ENCODE measurements at regions not wholly inside any gene's neighbourhood (a gene's known extent, or its start where the extent isn't known, plus 50 kb on each side); places are given as distances from the start of the nearest gene placed in this dataset.
A peak's percentile ranks its signal among the peaks of the same experiment; 100 is the strongest.

DNA sequence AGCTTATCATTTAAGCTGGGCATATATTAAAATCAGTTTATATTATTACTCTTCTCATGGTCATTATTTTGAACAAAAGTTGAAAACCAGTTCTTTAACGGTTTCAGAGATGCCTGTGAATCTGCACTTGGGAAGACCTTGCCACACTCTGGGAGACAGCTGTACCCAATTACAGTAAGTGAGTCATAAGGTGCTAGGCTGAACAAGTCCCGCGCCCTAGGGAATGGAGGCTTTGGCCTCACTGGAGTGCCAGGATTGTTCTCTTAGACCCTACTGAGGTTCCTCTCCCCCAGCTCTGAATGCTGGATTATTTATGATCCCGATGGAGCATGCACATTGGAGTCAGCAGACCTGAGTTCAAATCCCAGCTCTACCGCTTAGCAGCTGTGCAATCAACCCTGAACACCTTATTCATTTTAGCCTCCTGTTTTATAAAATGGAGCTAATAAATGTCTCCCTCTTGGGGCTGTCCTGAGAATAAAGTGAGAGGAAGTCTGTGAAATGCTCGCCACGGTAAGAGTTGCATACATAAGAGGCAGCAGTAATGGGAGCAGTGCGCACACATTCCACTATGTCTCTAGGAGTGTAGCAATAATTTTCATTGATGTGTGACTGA, 266.2 kb downstream of the FOXD2 start:
- Histone ChIP-seq H3K27ac (peak overlapping the region; percentile 54 to 75), H3K36me3 (no peaks in the 10 kb centered on the region), H3K4me1 (peaks cover 0 to 33% (median 26%) of the 10 kb centered on the region in 4 donors), H3K4me3 (no peak overlapping the region), H3K27me3 (no peaks in the 10 kb centered on the region), H3K9me3 (no peaks in the 10 kb centered on the region)
- TF ChIP-seq, protein P1, sequence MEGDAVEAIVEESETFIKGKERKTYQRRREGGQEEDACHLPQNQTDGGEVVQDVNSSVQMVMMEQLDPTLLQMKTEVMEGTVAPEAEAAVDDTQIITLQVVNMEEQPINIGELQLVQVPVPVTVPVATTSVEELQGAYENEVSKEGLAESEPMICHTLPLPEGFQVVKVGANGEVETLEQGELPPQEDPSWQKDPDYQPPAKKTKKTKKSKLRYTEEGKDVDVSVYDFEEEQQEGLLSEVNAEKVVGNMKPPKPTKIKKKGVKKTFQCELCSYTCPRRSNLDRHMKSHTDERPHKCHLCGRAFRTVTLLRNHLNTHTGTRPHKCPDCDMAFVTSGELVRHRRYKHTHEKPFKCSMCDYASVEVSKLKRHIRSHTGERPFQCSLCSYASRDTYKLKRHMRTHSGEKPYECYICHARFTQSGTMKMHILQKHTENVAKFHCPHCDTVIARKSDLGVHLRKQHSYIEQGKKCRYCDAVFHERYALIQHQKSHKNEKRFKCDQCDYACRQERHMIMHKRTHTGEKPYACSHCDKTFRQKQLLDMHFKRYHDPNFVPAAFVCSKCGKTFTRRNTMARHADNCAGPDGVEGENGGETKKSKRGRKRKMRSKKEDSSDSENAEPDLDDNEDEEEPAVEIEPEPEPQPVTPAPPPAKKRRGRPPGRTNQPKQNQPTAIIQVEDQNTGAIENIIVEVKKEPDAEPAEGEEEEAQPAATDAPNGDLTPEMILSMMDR (IDR thresholded peaks at IDR 0.05): peak; percentile 37 to 56
- DNase-seq: peak in 1 of 2 donors; percentile 24
- intact Hi-C loops (cut with DNase I; ENCODE audit: low total_unique reads): no loop called here

DNA sequence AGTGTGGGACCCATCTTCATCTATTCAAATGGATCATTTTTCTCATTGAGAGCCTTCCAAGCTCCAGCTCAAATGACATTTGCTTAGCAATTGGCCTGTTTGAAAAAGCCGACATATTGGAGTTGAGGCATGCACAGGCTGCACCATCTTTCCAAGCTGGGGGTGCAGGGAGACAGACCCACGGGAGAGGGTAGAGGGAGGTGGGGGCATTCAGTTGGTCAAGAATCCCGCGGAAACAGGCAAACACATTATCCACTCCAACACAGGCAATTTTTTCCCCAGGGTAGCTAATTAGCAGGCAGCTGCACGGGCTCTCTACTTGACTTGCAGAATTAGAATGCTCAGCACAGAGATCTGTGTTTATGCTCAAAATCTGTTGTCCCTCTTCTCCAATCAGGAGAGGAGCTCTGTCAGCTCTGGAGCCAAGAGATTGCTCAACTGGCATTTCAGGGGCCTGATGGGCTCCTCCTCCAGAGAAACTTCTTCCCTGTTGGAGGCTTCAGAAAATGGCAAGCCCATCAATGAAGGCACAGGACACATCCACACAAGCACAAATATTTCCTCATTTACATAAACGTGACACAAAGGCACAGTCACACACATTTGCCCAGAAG, 267.8 kb downstream of the FOXD2 start:
- no peak for DNase-seq
- TF ChIP-seq, protein P1 (IDR thresholded peaks at IDR 0.05): no peak
- no peak overlapping the region for H3K4me3 ChIP-seq
- intact Hi-C loops (cut with DNase I; ENCODE audit: low total_unique reads): loop anchor here (5.0 kb wide), 2 partner anchors 178 to 198 kb away; no protein-coding TSS in a partner anchor
- H3K27me3 ChIP-seq: no peaks in the 10 kb centered on the region
- peaks cover 0 to 48% (median 40%) of the 10 kb centered on the region in 4 donors for H3K4me1 ChIP-seq
- no peaks in the 10 kb centered on the region for H3K9me3 ChIP-seq
- H3K36me3 ChIP-seq: no peaks in the 10 kb centered on the region
- peak overlapping the region in 1 of 2 donors; percentile 75 for H3K27ac ChIP-seq

DNA sequence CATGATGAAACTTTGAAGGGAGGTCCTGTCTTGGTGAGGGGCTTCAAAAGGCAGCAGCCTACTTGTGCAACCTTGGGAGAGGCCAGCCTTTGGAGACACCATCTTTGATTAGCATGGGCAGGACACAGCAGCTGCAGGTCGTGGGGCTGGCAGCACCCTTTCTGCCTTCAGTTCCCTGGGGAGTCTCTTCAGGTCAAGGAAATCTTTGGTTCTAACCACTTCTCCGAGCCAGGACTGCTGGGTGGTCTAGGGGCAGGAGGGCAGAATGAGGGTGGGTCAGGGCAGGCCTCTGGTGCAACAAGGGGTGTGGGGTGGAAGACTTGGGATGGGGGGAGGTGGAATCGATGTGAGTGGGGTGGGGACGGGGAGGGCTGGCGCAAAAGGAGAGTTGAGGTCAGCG, 269.7 kb downstream of the FOXD2 start:
- Histone ChIP-seq H3K27me3 (peaks cover 0 to 18% of the 10 kb centered on the region in 2 donors), H3K9me3 (no peaks in the 10 kb centered on the region), H3K36me3 (no peaks in the 10 kb centered on the region), H3K4me1 (peaks cover 0 to 47% (median 41%) of the 10 kb centered on the region in 4 donors), H3K4me3 (no peak overlapping the region), H3K27ac (no peak overlapping the region)
- TF ChIP-seq, protein P1 (IDR thresholded peaks at IDR 0.05): no peak
- peak in 1 of 2 donors; percentile 50 for DNase-seq
- intact Hi-C loops (cut with DNase I; ENCODE audit: low total_unique reads): loop anchor here (5.0 kb wide), 2 partner anchors 180 to 200 kb away; no protein-coding TSS in a partner anchor

DNA sequence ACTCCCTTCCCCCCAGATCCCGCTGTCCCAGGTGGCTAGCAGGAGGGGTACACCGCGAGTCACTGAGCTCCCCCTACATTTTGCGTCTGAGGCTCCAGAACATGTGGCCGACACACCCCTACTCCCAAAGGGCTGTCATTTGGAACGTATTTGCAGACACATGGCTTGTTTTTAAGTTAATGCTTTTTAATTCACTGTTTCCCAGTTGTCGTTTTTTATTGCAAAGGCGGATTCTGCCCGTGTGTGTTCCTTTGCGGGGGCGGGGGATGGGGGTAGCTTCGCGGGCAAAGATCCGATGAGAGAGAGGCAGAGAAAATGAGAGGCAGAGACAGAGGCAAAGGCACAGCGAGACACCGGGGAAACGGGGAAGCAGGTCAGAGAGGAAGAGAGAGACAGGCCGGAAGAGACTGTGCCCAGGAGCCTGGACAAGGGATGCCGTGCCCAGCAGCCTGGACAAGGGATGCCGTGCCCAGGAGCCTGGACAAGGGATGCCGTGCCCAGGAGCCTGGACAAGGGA, 270.2 kb downstream of the FOXD2 start:
- Histone ChIP-seq H3K4me1 (peaks cover 0 to 41% (median 36%) of the 10 kb centered on the region in 4 donors), H3K27me3 (peaks cover 0 to 22% of the 10 kb centered on the region in 2 donors), H3K36me3 (no peaks in the 10 kb centered on the region), H3K27ac (peak overlapping the region in 1 of 2 donors; percentile 34), H3K4me3 (peak overlapping the region in 1 of 2 donors; percentile 57), H3K9me3 (no peaks in the 10 kb centered on the region)
- intact Hi-C loops (cut with DNase I; ENCODE audit: low total_unique reads): loop anchor here (5.0 kb wide), 2 partner anchors 181 to 201 kb away; no protein-coding TSS in a partner anchor
- DNase-seq: no peak
- TF ChIP-seq, protein P1 (IDR thresholded peaks at IDR 0.05): no peak

DNA sequence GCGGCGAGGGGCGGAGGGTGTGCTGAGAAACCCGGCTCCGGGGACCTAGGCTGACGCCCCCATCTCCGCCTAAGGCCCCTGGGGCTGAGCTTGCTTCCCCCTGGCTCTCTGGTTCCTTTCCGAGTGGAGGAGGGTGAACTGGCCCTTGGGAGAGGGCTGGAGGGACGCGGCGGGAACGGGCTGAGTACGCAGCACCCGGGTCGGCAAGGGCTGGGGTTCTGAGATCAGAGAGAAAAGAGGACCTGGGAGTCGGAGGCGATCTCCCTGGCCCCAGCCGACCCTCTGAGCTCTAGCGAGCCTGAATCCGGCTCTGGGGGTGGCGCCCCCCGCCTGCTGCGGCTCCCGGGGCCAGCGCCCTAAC, 270.8 kb downstream of the FOXD2 start:
- no peak for DNase-seq
- Histone ChIP-seq H3K4me1 (peaks cover 0 to 35% (median 31%) of the 10 kb centered on the region in 4 donors), H3K4me3 (peak overlapping the region; percentile 43 to 57), H3K9me3 (no peaks in the 10 kb centered on the region), H3K27me3 (peaks cover 0 to 28% of the 10 kb centered on the region in 2 donors), H3K36me3 (no peaks in the 10 kb centered on the region), H3K27ac (peak overlapping the region; percentile 34 to 64)
- intact Hi-C loops (cut with DNase I; ENCODE audit: low total_unique reads): loop anchor here (5.0 kb wide), 2 partner anchors 181 to 201 kb away; no protein-coding TSS in a partner anchor
- TF ChIP-seq, protein P1 (IDR thresholded peaks at IDR 0.05): no peak
